Middle frontal gyrus (tissue), 1 donor: ENCODE measurements at regions not wholly inside any gene's neighbourhood (a gene's known extent, or its start where the extent isn't known, plus 50 kb on each side); places are given as distances from the start of the nearest gene placed in this dataset.

Source experiments
- DNase-seq: peaks from one replicate; pipeline ENCODE4 v3.0.0-alpha.2; 2015; ENCODE audit warnings: low spot score; ENCODE audit errors: extremely low spot score

GRCh38 chr3:157746391-157746790 is 243.2 kb upstream of the VEPH1 start:
- no peak for DNase-seq

GRCh38 chr3:157741607-157742006 is 238.4 kb upstream of the VEPH1 start:
- no peak for DNase-seq

GRCh38 chr3:157738441-157738840 is 235.2 kb upstream of the VEPH1 start:
- DNase-seq: no peak

- no peak for DNase-seq
These were observed 215.6 kb upstream of the VEPH1 start for GRCh38 chr3:157718800-157719199.

GRCh38 chr3:157713101-157713500 is 209.9 kb upstream of the VEPH1 start:
- no peak for DNase-seq

GRCh38 chr3:157705258-157705657 is 202.0 kb upstream of the VEPH1 start:
- no peak for DNase-seq

GRCh38 chr3:157700405-157700804 is 197.2 kb upstream of the VEPH1 start:
- DNase-seq: no peak

- DNase-seq: no peak
These were observed 192.4 kb upstream of the VEPH1 start for GRCh38 chr3:157695586-157695985.

- DNase-seq: no peak
These were observed 191.9 kb upstream of the VEPH1 start for GRCh38 chr3:157695103-157695502.

GRCh38 chr3:157693762-157694161 is 190.5 kb upstream of the VEPH1 start:
- no peak for DNase-seq

GRCh38 chr3:157692468-157692867 is 189.3 kb upstream of the VEPH1 start:
- DNase-seq: no peak

- no peak for DNase-seq
These were observed 180.5 kb upstream of the VEPH1 start for GRCh38 chr3:157683668-157684067.

- DNase-seq: no peak
These were observed 168.8 kb upstream of the VEPH1 start for GRCh38 chr3:157672061-157672460.

- no peak for DNase-seq
These were observed 168.4 kb upstream of the VEPH1 start for GRCh38 chr3:157671656-157672055.

GRCh38 chr3:157669416-157669815 is 166.2 kb upstream of the VEPH1 start:
- no peak for DNase-seq

GRCh38 chr3:157667493-157667892 is 164.3 kb upstream of the VEPH1 start:
- DNase-seq: no peak

GRCh38 chr3:157662171-157662570 is 159.0 kb upstream of the VEPH1 start:
- no peak for DNase-seq

- DNase-seq: no peak
These were observed 157.6 kb upstream of the VEPH1 start for GRCh38 chr3:157660847-157661246.

- no peak for DNase-seq
These were observed 149.2 kb upstream of the VEPH1 start for GRCh38 chr3:157652366-157652765.

- DNase-seq: no peak
These were observed 147.5 kb upstream of the VEPH1 start for GRCh38 chr3:157650699-157651098.

GRCh38 chr3:157650172-157650571 is 147.0 kb upstream of the VEPH1 start:
- DNase-seq: no peak

- DNase-seq: no peak
These were observed 146.3 kb upstream of the VEPH1 start for GRCh38 chr3:157649511-157649910.

- DNase-seq: no peak
These were observed 144.6 kb upstream of the VEPH1 start for GRCh38 chr3:157647820-157648219.

- no peak for DNase-seq
These were observed 136.7 kb upstream of the VEPH1 start for GRCh38 chr3:157639756-157640426.
